NCI-H128 (cell line): ENCODE measurements at regions not wholly inside any gene's neighbourhood (a gene's known extent, or its start where the extent isn't known, plus 50 kb on each side); places are given as distances from the start of the nearest gene placed in this dataset.

Experiments used
- DNase-seq: peaks from one replicate; lab custom pipeline; 2025; ENCODE audit not compliant: unreplicated experiment; lab: John Stamatoyannopoulos, UW

- no peak for DNase-seq
Observed at GRCh38 chr12:84290168-84290567, 622.4 kb downstream of the SLC6A15 start.

- DNase-seq = no peak
Observed at GRCh38 chr12:84277986-84278385, 634.6 kb downstream of the SLC6A15 start.

GRCh38 chr12:84276215-84276614 is 636.4 kb downstream of the SLC6A15 start:
- no peak for DNase-seq

DNA sequence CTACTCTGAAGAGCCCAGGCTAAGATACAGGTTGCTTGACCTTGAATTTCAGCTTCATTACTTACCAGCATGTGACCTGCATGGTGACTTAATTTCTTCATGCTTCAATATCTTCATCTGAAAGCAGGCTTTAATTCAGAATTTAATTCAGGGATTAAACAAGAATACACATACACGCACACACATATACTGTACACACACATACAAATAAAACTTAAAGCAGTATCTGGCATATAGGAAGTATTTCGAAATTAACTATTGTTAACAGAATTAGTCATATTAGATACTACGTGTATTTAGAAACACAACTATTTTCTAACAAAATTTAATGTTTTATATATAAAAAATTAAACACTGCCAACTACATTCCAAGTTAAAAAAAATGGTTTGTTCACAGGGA is 640.3 kb downstream of the SLC6A15 start:
- no peak for DNase-seq

DNA sequence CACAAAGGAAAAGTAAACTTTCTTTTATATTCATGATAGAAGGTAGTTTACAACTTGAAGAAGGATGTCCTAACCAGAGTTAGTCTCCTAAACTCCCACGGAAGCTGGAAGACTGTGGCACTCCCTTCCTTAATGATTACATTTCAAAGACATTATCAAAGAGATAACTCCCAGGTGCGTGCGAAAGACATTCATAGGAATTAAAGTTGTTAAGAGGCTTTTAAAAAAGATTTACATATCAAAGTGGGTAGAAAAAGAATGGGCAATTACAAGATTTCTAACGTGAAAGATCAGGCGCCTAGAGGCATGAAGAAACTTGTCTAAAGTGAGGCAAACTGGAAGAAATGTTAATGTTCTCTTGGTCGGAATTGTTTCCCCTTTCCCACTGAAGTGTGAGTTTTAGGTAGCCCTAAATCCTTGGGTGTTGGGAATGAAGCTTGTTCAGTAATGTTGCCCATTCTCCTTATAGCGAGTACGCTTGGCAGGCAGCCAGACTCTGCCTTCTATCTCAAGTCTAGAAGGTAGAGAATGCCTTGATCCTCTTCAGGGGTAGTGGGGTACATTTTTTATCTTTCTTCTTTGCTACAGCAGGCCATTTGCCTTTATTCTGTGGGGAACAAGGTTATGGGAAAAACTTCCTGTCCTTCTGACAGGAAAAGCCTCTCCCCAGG is 642.0 kb downstream of the SLC6A15 start:
- no peak for DNase-seq

GRCh38 chr12:84247931-84248330 is 664.7 kb downstream of the SLC6A15 start:
- no peak for DNase-seq

- no peak for DNase-seq
Observed at GRCh38 chr12:84243686-84244085, 668.9 kb downstream of the SLC6A15 start.

DNA sequence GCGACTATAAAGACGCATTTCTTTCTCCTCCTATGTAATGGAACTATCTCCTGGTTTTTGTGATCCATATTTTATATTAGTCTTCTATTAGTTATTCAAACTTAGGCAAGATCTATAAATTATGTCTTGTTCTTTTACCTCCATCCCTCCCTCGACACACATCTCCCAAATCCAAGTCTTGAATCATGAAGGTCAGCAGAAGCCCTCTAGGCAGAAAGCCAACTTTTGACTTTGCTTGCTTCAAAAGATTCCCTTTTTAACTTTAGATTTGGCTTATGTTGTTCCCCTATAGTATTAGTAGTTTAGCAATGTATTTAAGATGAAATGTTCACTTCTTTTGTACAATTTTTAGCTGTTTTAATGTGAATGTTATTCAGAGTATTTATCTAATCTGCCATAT is 689.8 kb downstream of the SLC6A15 start:
- DNase-seq = no peak

DNA sequence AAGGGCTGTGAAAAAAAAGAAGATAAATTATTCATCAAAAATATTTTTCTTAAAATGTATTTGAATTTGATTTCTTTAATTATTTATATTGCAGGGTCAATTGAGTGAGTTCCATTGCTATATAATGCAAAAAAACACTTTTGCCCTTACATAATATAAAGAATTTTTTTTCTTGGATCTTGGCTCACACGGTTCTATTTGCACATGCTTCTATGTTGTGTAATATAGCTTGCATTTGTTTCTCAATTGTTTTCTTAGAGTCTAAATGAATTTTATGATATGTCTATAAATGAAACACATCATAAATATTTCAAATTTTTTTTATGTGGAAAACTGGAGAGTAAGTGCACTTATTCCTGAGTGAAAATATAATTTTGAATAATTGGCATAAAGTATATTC is 694.2 kb downstream of the SLC6A15 start:
- DNase-seq = no peak

GRCh38 chr12:84201976-84202375 is 710.6 kb downstream of the SLC6A15 start:
- DNase-seq = no peak

DNA sequence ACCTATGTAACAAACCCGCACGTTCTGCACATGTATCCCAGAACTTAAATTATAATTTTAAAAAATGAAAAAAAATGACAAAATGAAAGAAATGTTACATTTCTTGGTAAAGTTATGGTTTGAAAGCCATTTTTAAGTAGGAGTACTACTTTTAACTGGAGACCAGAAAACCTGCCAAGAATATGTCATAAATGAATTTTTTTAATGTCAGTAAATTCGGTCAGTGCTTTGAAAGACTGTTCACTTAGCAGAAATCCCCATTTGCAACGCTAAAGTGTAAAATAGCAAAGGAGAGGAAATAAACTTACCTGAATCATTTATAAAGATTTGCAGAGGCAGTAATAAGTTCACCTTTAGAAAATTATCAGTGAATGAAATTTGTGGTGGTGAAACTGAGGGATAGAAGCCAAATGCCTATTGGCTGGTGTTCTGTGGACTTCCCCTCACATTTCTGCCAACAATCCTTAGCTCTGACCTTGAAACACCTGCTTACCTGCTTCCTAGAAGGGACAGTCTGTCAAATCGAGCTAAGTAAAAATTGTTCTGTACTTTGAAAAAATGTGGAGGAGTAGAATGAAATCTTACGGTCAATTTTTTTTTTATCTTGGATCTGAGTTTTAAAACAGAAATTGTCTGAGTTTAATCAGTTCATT is 714.2 kb downstream of the SLC6A15 start:
- DNase-seq = no peak

DNA sequence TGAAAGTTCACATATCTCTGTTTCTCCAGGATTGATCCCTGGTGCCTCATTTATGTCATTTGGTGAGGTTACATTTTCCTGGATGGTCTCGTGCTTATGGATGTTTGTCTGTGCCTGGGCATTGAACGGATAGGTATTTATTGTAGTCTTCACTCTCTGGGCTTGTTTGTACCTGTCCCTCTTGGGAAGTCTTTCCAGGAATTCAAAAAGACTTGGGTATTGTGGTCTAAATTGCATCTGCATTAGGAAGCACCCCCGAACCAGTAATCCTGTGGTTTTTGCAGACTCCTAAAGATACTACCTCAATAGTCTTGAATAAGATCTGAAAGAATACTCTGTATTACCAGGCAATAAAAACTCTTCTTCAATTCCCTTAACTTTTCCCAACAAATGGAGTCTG is 720.8 kb downstream of the SLC6A15 start:
- DNase-seq = no peak

GRCh38 chr12:84186433-84186832 is 726.2 kb downstream of the SLC6A15 start:
- DNase-seq = no peak

DNA sequence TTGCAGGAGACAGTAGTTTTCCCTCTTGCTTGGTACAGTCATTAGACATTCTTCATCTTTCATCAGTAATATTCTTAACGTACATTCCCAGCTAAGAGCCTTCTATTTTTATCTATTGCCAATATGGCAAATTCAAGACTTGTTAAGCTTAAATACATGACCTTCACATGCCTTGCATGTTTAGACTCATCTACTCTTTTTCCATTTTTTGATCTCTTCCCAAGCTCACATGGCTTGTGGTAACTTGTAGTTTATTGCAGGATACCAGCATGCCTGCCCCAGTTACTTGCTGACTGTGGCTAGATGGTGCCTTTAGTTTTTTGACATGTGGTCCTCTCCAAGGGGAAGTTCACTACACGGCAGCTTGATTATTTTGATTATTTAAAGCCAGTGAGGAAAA is 729.0 kb downstream of the SLC6A15 start:
- DNase-seq = no peak

DNA sequence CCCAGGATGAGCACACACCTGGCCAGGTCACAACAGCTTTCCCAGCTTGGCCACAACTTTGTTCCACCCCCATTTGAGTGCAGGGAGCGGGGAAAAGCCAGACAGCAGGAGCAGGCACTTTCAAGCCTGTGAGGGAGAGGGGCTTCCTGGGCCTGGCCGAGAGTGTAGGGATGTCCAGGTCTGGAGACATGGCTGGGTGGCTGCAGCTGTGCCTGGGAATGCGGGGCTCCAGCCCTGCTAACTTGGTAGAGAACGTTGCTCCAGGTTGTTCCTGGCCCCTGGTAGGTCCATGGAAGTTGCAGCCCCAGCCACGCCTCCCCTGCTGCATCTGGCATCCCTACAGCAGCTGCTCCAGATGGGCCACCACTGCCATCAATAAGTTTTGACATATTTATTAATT is 738.5 kb downstream of the SLC6A15 start:
- no peak for DNase-seq

GRCh38 chr12:84172823-84173424 is 739.7 kb downstream of the SLC6A15 start:
- no peak for DNase-seq

DNA sequence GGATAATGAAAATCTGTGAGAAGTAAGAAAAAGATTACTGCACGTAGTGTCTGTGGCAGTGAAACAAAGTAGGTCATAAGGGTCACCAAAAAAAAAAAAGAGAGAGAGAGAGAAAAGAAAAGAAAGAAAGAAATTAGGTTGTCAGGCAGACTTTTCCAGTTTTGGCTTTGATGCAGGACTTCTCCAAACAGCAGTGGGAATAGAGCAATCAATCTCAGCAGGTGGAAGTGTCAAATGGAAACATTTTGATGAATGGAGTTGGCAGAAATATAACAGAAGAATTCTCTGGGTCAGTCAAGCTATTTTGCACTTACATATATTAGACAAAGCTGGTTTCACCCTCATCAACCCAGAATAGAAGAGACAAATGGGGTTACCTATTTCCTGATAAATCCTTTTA is 745.8 kb downstream of the SLC6A15 start:
- DNase-seq = no peak

DNA sequence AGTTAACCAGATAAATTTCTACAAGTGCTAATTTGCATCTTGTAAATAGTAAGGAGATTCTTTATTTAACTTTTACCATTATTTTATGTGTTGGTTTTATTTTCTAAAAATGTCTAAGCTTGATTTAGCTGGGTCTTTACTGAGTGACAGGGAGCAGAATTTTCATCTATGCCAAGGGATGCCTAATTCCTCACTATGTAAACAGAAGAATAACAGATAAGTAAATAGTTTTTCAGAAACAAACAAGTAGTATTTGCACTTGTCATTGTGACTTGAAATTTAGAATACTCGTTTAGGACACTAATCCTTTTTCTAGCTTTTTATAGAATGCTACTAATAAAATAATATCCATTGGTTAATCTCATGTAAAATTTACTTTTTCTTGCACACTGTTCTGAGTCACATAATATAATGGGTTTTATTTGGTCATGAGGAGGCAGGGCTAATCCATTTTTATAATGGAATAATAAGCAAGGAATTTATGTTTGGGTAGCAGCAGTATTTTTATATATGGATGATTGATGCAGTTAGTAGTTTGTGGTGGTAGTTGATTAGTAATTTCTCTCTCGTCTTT is 746.5 kb downstream of the SLC6A15 start:
- DNase-seq = no peak

GRCh38 chr12:84161296-84161695 is 751.3 kb downstream of the SLC6A15 start:
- no peak for DNase-seq

DNA sequence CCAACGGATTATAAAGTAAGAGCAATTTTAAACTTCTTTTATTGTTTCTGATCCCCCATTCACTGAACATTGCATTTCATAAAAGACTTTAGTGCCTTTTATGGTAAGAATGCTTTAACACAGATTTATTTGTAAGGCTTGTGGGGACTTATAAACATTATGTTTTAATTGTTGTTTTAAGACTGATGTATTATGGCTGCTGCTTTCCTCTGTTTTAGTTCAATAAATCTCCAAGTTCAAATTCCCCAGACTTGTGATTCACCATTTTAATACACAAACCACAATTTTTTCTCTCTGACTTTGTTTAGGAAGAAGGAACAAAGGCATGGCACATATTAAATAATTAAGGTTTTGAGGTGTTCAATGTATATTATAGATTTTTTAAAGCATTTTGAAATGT is 753.3 kb downstream of the SLC6A15 start:
- no peak for DNase-seq

GRCh38 chr12:84157170-84157569 is 755.4 kb downstream of the SLC6A15 start:
- no peak for DNase-seq
